Neural cell (in vitro differentiated cells): ENCODE measurements at regions not wholly inside any gene's neighbourhood (a gene's known extent, or its start where the extent isn't known, plus 50 kb on each side); places are given as distances from the start of the nearest gene placed in this dataset.

Source experiments
- H2AFZ ChIP-seq: fragments of 200-600, 300-800 bp; sonication (generic), shearing (Covaris generic); 2 replicates; pipeline ENCODE4 v1.6.0; 2014; ENCODE audit warnings: low read depth, mild to moderate bottlenecking, antibody characterized with exemption, low read length, moderate library complexity
- H3F3A ChIP-seq: fragments of 200-600 bp; shearing (Covaris generic); 2 replicates; pipeline ENCODE4 v1.6.1; 2016; ENCODE audit warnings: mild to moderate bottlenecking, moderate library complexity, mixed read lengths, antibody characterized with exemption, low read length; ENCODE audit not compliant: insufficient read depth, poor library complexity, severe bottlenecking
- H3K27ac ChIP-seq: fragments of 200-600, 300-800 bp; sonication (generic), shearing (Covaris generic); 2 replicates; pipeline ENCODE4 v1.5.1; 2014; ENCODE audit warnings: mild to moderate bottlenecking, low read length, moderate library complexity
- H3K27me3 ChIP-seq: fragments of 300-800, 200-600 bp; sonication (generic), shearing (Covaris generic); 2 replicates; pipeline ENCODE4 v1.6.0; 2014; ENCODE audit warnings: mild to moderate bottlenecking, low read depth, low read length, moderate library complexity; ENCODE audit not compliant: insufficient read depth
- H3K36me3 ChIP-seq: fragments of 300-800, 200-600 bp; sonication (generic), shearing (Covaris generic); 2 replicates; pipeline ENCODE4 v1.5.1; 2014; ENCODE audit warnings: mild to moderate bottlenecking, antibody characterized with exemption, low read length, moderate library complexity; ENCODE audit not compliant: insufficient read depth
- H3K4me2 ChIP-seq: fragments of 300-800, 200-600 bp; sonication (generic), shearing (Covaris generic); 2 replicates; pipeline ENCODE4 v1.6.0; 2014; ENCODE audit warnings: mild to moderate bottlenecking, low read length
- H3K4me3 ChIP-seq: fragments of 300-800, 200-600 bp; sonication (generic), shearing (Covaris generic); 2 replicates; pipeline ENCODE4 v1.5.1; 2014; ENCODE audit warnings: mild to moderate bottlenecking, low read length, moderate library complexity
- H3K79me2 ChIP-seq: fragments of 200-600 bp; shearing (Covaris generic); replicated peaks from 2 replicates; pipeline ENCODE4 v1.6.0; 2014; ENCODE audit warnings: mild to moderate bottlenecking, low read length, moderate library complexity; ENCODE audit not compliant: insufficient read depth
- H3K9ac ChIP-seq: fragments of 300-800, 200-600 bp; sonication (generic), shearing (Covaris generic); 2 replicates; pipeline ENCODE4 v1.6.1; 2016; ENCODE audit warnings: mild to moderate bottlenecking, low read length, mixed read lengths
- H3K9me2 ChIP-seq: fragments of 200-600 bp; shearing (Covaris generic); 2 replicates; pipeline ENCODE4 v1.6.1; 2016; ENCODE audit warnings: mild to moderate bottlenecking, low read length, mixed read lengths; ENCODE audit not compliant: insufficient read depth
- H3K9me3 ChIP-seq: fragments of 200-600, 300-800 bp; sonication (generic), shearing (Covaris generic); 2 replicates; pipeline ENCODE4 v1.6.1; 2016; ENCODE audit warnings: mild to moderate bottlenecking, mixed run types, low read length, moderate library complexity, mixed read lengths
- H4K20me1 ChIP-seq: fragments of 200-600 bp; shearing (Covaris generic); 2 replicates; pipeline ENCODE4 v1.6.1; 2016; ENCODE audit warnings: mild to moderate bottlenecking, mixed run types; ENCODE audit not compliant: insufficient read depth
- EP300 ChIP-seq: fragments of 450-650 bp; conservative IDR thresholded peaks from 2 replicates; pipeline ENCODE4 v1.6.1; 2014; ENCODE audit warnings: antibody characterized with exemption, mild to moderate bottlenecking, moderate library complexity; ENCODE audit not compliant: poor library complexity, severe bottlenecking
- EZH2 ChIP-seq: fragments of 200-600, 300-800 bp; shearing (Covaris generic), sonication (generic); IDR thresholded peaks from 2 replicates; pipeline ENCODE4 v1.6.1; 2014; ENCODE audit warnings: antibody characterized with exemption, low read length, borderline replicate concordance, mild to moderate bottlenecking; ENCODE audit not compliant: insufficient read depth, poor library complexity, severe bottlenecking
- MXI1 ChIP-seq: fragments of 450-650 bp; conservative IDR thresholded peaks from 2 replicates; pipeline ENCODE4 v1.6.1; 2014; ENCODE audit warnings: antibody characterized with exemption, mild to moderate bottlenecking; ENCODE audit not compliant: poor library complexity, severe bottlenecking
- POLR2AphosphoS5 ChIP-seq: IDR thresholded peaks from 2 replicates; pipeline ENCODE4 v1.6.1; 2012
- RAD21 ChIP-seq: fragments of 450-650 bp; conservative IDR thresholded peaks from 2 replicates; pipeline ENCODE4 v1.6.1; 2014; ENCODE audit warnings: antibody characterized with exemption, mild to moderate bottlenecking, moderate library complexity
- SMC3 ChIP-seq: fragments of 450-650 bp; conservative IDR thresholded peaks from 2 replicates; pipeline ENCODE4 v1.6.1; 2014; ENCODE audit warnings: antibody characterized with exemption, mild to moderate bottlenecking, moderate library complexity; ENCODE audit not compliant: poor library complexity
- TAF1 ChIP-seq: IDR thresholded peaks from 2 replicates; pipeline ENCODE4 v1.6.1; 2012; ENCODE audit warnings: low read depth
- TF ChIP-seq, protein P1 (sequence below): IDR thresholded peaks from 2 replicates; pipeline ENCODE4 v1.6.1; 2012; ENCODE audit warnings: borderline replicate concordance
- TF ChIP-seq, protein P2 (sequence below): fragments of 450-650 bp; IDR thresholded peaks from 2 replicates; pipeline ENCODE4 v1.5.1; 2014; ENCODE audit warnings: antibody characterized with exemption, mild to moderate bottlenecking, moderate library complexity; ENCODE audit not compliant: poor library complexity, severe bottlenecking

DNA sequence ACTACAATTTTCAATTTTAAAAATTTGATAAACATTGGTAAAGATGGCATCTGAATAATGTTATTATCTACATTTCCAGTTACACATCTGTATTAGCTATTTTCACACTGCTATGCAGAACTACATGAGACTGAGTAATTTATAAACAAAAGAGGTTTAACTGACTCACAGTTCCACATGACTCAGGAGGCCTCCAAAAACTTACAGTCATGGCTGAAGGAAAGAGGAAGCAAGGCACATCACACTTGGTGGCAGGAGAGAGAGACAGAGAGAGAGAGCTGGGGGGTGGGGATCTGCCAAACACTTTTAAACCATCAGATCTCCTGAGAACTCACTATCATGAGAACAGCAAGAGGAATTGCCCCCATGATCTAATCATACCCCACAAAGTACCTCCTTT lies 850.0 kb downstream of the LTN1 start:
- Histone ChIP-seq H3K36me3 (no peaks in the 10 kb centered on the region), H2AFZ (no peak overlapping the region), H3K4me3 (no peak overlapping the region), H3K9me2 (no peaks in the 10 kb centered on the region), H3K27ac (no peak overlapping the region), H3F3A (no peaks in the 10 kb centered on the region), H3K4me2 (no peak overlapping the region), H3K9ac (no peak overlapping the region), H3K27me3 (no peaks in the 10 kb centered on the region), H4K20me1 (no peaks in the 10 kb centered on the region), H3K9me3 (peaks cover 3% of the 10 kb centered on the region), H3K79me2 (no peaks in the 10 kb centered on the region)
- TF ChIP-seq EP300 (no peak), SMC3 (no peak), RAD21 (no peak), EZH2 (no peak), MXI1 (no peak), POLR2AphosphoS5 (no peak), TAF1 (no peak)
- TF ChIP-seq, protein P1, sequence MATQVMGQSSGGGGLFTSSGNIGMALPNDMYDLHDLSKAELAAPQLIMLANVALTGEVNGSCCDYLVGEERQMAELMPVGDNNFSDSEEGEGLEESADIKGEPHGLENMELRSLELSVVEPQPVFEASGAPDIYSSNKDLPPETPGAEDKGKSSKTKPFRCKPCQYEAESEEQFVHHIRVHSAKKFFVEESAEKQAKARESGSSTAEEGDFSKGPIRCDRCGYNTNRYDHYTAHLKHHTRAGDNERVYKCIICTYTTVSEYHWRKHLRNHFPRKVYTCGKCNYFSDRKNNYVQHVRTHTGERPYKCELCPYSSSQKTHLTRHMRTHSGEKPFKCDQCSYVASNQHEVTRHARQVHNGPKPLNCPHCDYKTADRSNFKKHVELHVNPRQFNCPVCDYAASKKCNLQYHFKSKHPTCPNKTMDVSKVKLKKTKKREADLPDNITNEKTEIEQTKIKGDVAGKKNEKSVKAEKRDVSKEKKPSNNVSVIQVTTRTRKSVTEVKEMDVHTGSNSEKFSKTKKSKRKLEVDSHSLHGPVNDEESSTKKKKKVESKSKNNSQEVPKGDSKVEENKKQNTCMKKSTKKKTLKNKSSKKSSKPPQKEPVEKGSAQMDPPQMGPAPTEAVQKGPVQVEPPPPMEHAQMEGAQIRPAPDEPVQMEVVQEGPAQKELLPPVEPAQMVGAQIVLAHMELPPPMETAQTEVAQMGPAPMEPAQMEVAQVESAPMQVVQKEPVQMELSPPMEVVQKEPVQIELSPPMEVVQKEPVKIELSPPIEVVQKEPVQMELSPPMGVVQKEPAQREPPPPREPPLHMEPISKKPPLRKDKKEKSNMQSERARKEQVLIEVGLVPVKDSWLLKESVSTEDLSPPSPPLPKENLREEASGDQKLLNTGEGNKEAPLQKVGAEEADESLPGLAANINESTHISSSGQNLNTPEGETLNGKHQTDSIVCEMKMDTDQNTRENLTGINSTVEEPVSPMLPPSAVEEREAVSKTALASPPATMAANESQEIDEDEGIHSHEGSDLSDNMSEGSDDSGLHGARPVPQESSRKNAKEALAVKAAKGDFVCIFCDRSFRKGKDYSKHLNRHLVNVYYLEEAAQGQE = no peak
- TF ChIP-seq, protein P2, sequence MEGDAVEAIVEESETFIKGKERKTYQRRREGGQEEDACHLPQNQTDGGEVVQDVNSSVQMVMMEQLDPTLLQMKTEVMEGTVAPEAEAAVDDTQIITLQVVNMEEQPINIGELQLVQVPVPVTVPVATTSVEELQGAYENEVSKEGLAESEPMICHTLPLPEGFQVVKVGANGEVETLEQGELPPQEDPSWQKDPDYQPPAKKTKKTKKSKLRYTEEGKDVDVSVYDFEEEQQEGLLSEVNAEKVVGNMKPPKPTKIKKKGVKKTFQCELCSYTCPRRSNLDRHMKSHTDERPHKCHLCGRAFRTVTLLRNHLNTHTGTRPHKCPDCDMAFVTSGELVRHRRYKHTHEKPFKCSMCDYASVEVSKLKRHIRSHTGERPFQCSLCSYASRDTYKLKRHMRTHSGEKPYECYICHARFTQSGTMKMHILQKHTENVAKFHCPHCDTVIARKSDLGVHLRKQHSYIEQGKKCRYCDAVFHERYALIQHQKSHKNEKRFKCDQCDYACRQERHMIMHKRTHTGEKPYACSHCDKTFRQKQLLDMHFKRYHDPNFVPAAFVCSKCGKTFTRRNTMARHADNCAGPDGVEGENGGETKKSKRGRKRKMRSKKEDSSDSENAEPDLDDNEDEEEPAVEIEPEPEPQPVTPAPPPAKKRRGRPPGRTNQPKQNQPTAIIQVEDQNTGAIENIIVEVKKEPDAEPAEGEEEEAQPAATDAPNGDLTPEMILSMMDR = no peak

DNA sequence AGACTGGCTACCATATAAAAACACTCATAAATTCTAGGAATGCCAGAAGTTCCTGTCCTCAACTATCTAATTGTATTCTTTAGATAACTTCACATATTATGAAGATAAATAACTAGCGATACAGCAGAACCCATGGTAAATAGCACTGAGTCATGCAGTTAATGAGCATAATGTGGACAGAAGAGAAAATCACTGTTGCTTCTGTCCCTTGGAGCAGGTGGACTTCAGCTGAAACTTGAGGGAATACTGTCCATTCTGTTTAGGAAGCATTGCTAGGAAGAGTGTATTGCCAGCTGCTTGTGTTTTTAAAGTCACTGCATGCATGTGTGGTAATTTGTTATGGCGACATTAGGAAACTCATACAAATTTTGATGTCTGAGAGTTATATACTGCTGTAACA lies 854.4 kb downstream of the LTN1 start:
- Histone ChIP-seq H3K9me3 (peaks cover 3% of the 10 kb centered on the region), H4K20me1 (no peaks in the 10 kb centered on the region), H3K9ac (no peak overlapping the region), H3K27me3 (no peaks in the 10 kb centered on the region), H3K36me3 (no peaks in the 10 kb centered on the region), H3K4me3 (no peak overlapping the region), H3K9me2 (no peaks in the 10 kb centered on the region), H3F3A (no peaks in the 10 kb centered on the region), H3K27ac (no peak overlapping the region), H3K4me2 (no peak overlapping the region), H3K79me2 (no peaks in the 10 kb centered on the region), H2AFZ (no peak overlapping the region)
- TF ChIP-seq, protein P1 = no peak
- TF ChIP-seq EP300 = no peak
- TF ChIP-seq, protein P2 = no peak
- no peak for TF ChIP-seq TAF1
- TF ChIP-seq SMC3 = no peak
- no peak for TF ChIP-seq RAD21
- no peak for TF ChIP-seq EZH2
- TF ChIP-seq MXI1 = no peak
- no peak for TF ChIP-seq POLR2AphosphoS5
